H1 (cell line): ENCODE measurements at regions not wholly inside any gene's neighbourhood (a gene's known extent, or its start where the extent isn't known, plus 50 kb on each side); places are given as distances from the start of the nearest gene placed in this dataset.

ENCODE experiments used
- CTCF ChIA-PET: fragments of 300-600 bp; sonication (Branson Sonifier 250); formaldehyde crosslinking; loops from one replicate; lab custom pipeline; 2021; ENCODE audit not compliant: partially characterized antibody; lab: Charles Lee
- POLR2A ChIA-PET: fragments of 300-600 bp; sonication (Branson Sonifier 250); formaldehyde crosslinking; loops from one replicate; lab custom pipeline; 2021; ENCODE audit warnings: inconsistent platforms; ENCODE audit not compliant: partially characterized antibody; lab: Charles Lee
- DNase-seq, 2 experiments: peaks; one replicate each; pipeline versions ENCODE4 v3.0.0 to v3.0.0-alpha.2; 2010 to 2022; ENCODE audit warnings: low spot score in 2 of 2, low read depth in 1 of 2, mixed read lengths in 1 of 2
- FAIRE-seq: peaks from 2 replicates; lab custom pipeline; 2011; peaks lifted over from hg19 to GRCh38; lab: Jason Lieb, UNC
- H2AFZ ChIP-seq: 2 replicates; pipeline ENCODE4 v1.8.1; 2012; ENCODE audit warnings: low read length, inconsistent platforms
- H2AK5ac ChIP-seq: 2 replicates; pipeline ENCODE4 v1.6.1; 2013; ENCODE audit warnings: low read depth, low read length
- H2BK120ac ChIP-seq: replicated peaks from 2 replicates; pipeline ENCODE3; 2013; ENCODE audit warnings: low read depth, low read length, inconsistent platforms
- H2BK12ac ChIP-seq: 2 replicates; pipeline ENCODE4 v1.6.1; 2013; ENCODE audit warnings: low read depth, low read length
- H2BK15ac ChIP-seq: 2 replicates; pipeline ENCODE4 v1.6.1; 2013; ENCODE audit warnings: low read length
- H2BK20ac ChIP-seq: 2 replicates; pipeline ENCODE4 v1.6.1; 2013; ENCODE audit warnings: low read length
- H2BK5ac ChIP-seq: 2 replicates; pipeline ENCODE4 v1.6.1; 2013; ENCODE audit warnings: low read depth, low read length
- H3K14ac ChIP-seq: 2 replicates; pipeline ENCODE4 v1.6.1; 2013; ENCODE audit warnings: inconsistent platforms; ENCODE audit not compliant: insufficient read length
- H3K18ac ChIP-seq: 2 replicates; pipeline ENCODE4 v1.6.1; 2013; ENCODE audit warnings: low read length; ENCODE audit errors: extremely low read depth
- H3K23ac ChIP-seq: 2 replicates; pipeline ENCODE4 v1.6.1; 2013; ENCODE audit warnings: inconsistent platforms; ENCODE audit not compliant: insufficient read length
- H3K23me2 ChIP-seq: 2 replicates; pipeline ENCODE4 v1.6.1; 2013; ENCODE audit warnings: low read depth, low read length
- H3K27ac ChIP-seq: 2 replicates; pipeline ENCODE4 v1.6.1; 2011; ENCODE audit warnings: low read depth, low read length, inconsistent platforms
- H3K27me3 ChIP-seq, 4 experiments: replicated peaks in 1 of 4; 1 replicate in 1 of 4; 2 replicates in 3 of 4; pipeline versions ENCODE4 v1.6.1 to v1.8.1; 2011 to 2013; ENCODE audit warnings: low read length in 3 of 4, mild to moderate bottlenecking in 3 of 4, inconsistent platforms in 2 of 4, mixed read lengths in 2 of 4, moderate library complexity in 1 of 4; ENCODE audit not compliant: control insufficient read depth in 3 of 4, insufficient read depth in 3 of 4; ENCODE audit errors: extremely low read depth in 1 of 4
- H3K36me3 ChIP-seq, 4 experiments: 2 replicates each; pipeline versions ENCODE4 v1.6.1 to v1.8.1; 2011 to 2013; ENCODE audit warnings: mild to moderate bottlenecking in 4 of 4, low read length in 3 of 4, moderate library complexity in 2 of 4, control low read depth in 1 of 4, inconsistent platforms in 1 of 4; ENCODE audit not compliant: insufficient read depth in 4 of 4, control insufficient read depth in 2 of 4
- H3K4ac ChIP-seq: replicated peaks from 2 replicates; pipeline ENCODE3; 2013; ENCODE audit warnings: low read length, low read depth, mixed read lengths, inconsistent platforms; ENCODE audit not compliant: insufficient read length
- H3K4me1 ChIP-seq, 4 experiments: replicated peaks in 1 of 4; 1 replicate in 1 of 4; 2 replicates in 3 of 4; pipeline versions ENCODE4 v1.6.1 to v1.8.1; 2011 to 2013; ENCODE audit warnings: low read length in 3 of 4, inconsistent platforms in 2 of 4, mixed read lengths in 1 of 4; ENCODE audit not compliant: insufficient read depth in 4 of 4, control insufficient read depth in 3 of 4
- H3K4me2 ChIP-seq, 2 experiments: 2 replicates each; pipeline versions ENCODE4 v1.6.1 to v1.8.1; 2011 to 2013; ENCODE audit warnings: low read depth in 2 of 2, low read length in 2 of 2, control low read depth in 1 of 2, inconsistent platforms in 1 of 2, mild to moderate bottlenecking in 1 of 2; ENCODE audit not compliant: insufficient read depth in 1 of 2
- H3K4me3 ChIP-seq, 4 experiments: fragments of 200-600, 300-600 bp in 1 of 4; sonication (generic), shearing (Covaris generic), sonication (Bioruptor Twin) in 1 of 4; 2 replicates each; pipeline versions ENCODE4 v1.5.1 to v1.8.1; 2011 to 2016; ENCODE audit warnings: low read length in 4 of 4, low read depth in 3 of 4, control low read depth in 2 of 4, inconsistent platforms in 2 of 4, mild to moderate bottlenecking in 2 of 4, mixed read lengths in 1 of 4, moderate library complexity in 1 of 4; ENCODE audit not compliant: insufficient read depth in 2 of 4; ENCODE audit errors: extremely low read depth in 1 of 4
- H3K56ac ChIP-seq: replicated peaks from 2 replicates; pipeline ENCODE3; 2013; ENCODE audit warnings: low read depth, mild to moderate bottlenecking, mixed read lengths, low read length, inconsistent platforms; ENCODE audit not compliant: insufficient read length
- H3K79me1 ChIP-seq: 2 replicates; pipeline ENCODE4 v1.6.1; 2013; ENCODE audit warnings: low read depth, low read length, control low read depth
- H3K79me2 ChIP-seq, 2 experiments: 2 replicates each; pipeline versions ENCODE4 v1.6.1 to v1.8.1; 2012 to 2013; ENCODE audit warnings: low read length in 2 of 2, mild to moderate bottlenecking in 2 of 2, inconsistent platforms in 1 of 2; ENCODE audit not compliant: insufficient read depth in 2 of 2, control insufficient read depth in 1 of 2
- H3K9ac ChIP-seq, 4 experiments: replicated peaks in 1 of 4; 1 replicate in 1 of 4; 2 replicates in 3 of 4; pipeline versions ENCODE4 v1.6.1 to v1.8.1; 2011 to 2013; ENCODE audit warnings: low read depth in 3 of 4, low read length in 3 of 4, control low read depth in 2 of 4, mild to moderate bottlenecking in 2 of 4, moderate library complexity in 2 of 4, inconsistent platforms in 1 of 4; ENCODE audit errors: extremely low read depth in 1 of 4
- H3K9me3 ChIP-seq, 2 experiments: 2 replicates each; pipeline versions ENCODE4 v1.6.1 to v1.8.1; 2012 to 2013; ENCODE audit warnings: mild to moderate bottlenecking in 2 of 2, moderate library complexity in 2 of 2, control low read depth in 1 of 2, inconsistent platforms in 1 of 2, low read depth in 1 of 2, low read length in 1 of 2, mixed read lengths in 1 of 2; ENCODE audit not compliant: insufficient read depth in 2 of 2
- H4K20me1 ChIP-seq, 2 experiments: replicated peaks in 1 of 2; 2 replicates each; pipeline versions ENCODE3 to v1.8.1; 2011 to 2013; ENCODE audit warnings: inconsistent platforms in 2 of 2, low read length in 2 of 2, mild to moderate bottlenecking in 1 of 2; ENCODE audit not compliant: insufficient read depth in 2 of 2, control insufficient read depth in 1 of 2
- H4K5ac ChIP-seq: 2 replicates; pipeline ENCODE4 v1.6.1; 2013; ENCODE audit warnings: low read length, low read depth, mixed read lengths, inconsistent platforms; ENCODE audit not compliant: insufficient read length
- H4K8ac ChIP-seq: 2 replicates; pipeline ENCODE4 v1.8.0; 2013; ENCODE audit warnings: mild to moderate bottlenecking, moderate library complexity, low read length, inconsistent platforms; ENCODE audit not compliant: insufficient read depth; ENCODE audit errors: extremely low read depth
- H4K91ac ChIP-seq: replicated peaks from 2 replicates; pipeline ENCODE3; 2013; ENCODE audit warnings: low read length, mixed read lengths, inconsistent platforms; ENCODE audit not compliant: insufficient read length
- BRCA1 ChIP-seq: IDR thresholded peaks from 2 replicates; pipeline ENCODE4 v1.6.1; 2012; ENCODE audit warnings: low read depth, low read length, improper control_type of control experiment
- CEBPB ChIP-seq: IDR thresholded peaks from 2 replicates; pipeline ENCODE4 v1.6.1; 2012; ENCODE audit warnings: low read depth, low read length
- CREB1 ChIP-seq: IDR thresholded peaks from 2 replicates; pipeline ENCODE4 v1.6.1; 2012; ENCODE audit warnings: inconsistent platforms
- CTBP2 ChIP-seq: IDR thresholded peaks from 2 replicates; pipeline ENCODE4 v1.7.0; 2011; ENCODE audit warnings: borderline replicate concordance, mild to moderate bottlenecking, moderate library complexity, mixed read lengths, low read length; ENCODE audit not compliant: insufficient read depth, insufficient read length
- EGR1 ChIP-seq: IDR thresholded peaks from 2 replicates; pipeline ENCODE4 v1.6.1; 2011; ENCODE audit warnings: low read depth, low read length, borderline replicate concordance
- EZH2 ChIP-seq: fragments of 200-600 bp; sonication (generic); IDR thresholded peaks from 2 replicates; pipeline ENCODE4 v1.7.1; 2012; ENCODE audit warnings: low read depth, mild to moderate bottlenecking, moderate library complexity, low read length, inconsistent platforms; ENCODE audit not compliant: severe bottlenecking
- HDAC2 ChIP-seq, 2 experiments: fragments of 300-600 bp in 1 of 2; sonication (generic) in 1 of 2; IDR thresholded peaks; 2 replicates each; pipeline ENCODE4 v1.6.1; 2011 to 2012; ENCODE audit warnings: low read depth in 2 of 2, low read length in 2 of 2, mild to moderate bottlenecking in 2 of 2, moderate library complexity in 2 of 2, borderline replicate concordance in 1 of 2, inconsistent platforms in 1 of 2
- JUND ChIP-seq: IDR thresholded peaks from 2 replicates; pipeline ENCODE4 v1.6.1; 2011; ENCODE audit warnings: mild to moderate bottlenecking, improper control_type of control experiment, low read length
- PHF8 ChIP-seq: fragments of 200-600 bp; sonication (generic); conservative IDR thresholded peaks from 2 replicates; pipeline ENCODE4 v1.7.1; 2012; ENCODE audit warnings: low read depth, mild to moderate bottlenecking, inconsistent platforms, low read length, moderate library complexity
- SP4 ChIP-seq: IDR thresholded peaks from 2 replicates; pipeline ENCODE4 v1.6.1; 2012; ENCODE audit warnings: low read length, inconsistent platforms
- TAF7 ChIP-seq: optimal IDR thresholded peaks from 2 replicates; pipeline ENCODE3; 2011; ENCODE audit warnings: low read depth, mild to moderate bottlenecking, inconsistent platforms, low read length, moderate library complexity, borderline replicate concordance
- whole genome bisulfite sequencing, 2 experiments: shearing (Covaris generic) in 1 of 2; methylation state at CpG; one replicate each; pipeline versions ENCODE4 v1.1.6 to v1.1.7; 2013 to 2015; ENCODE audit warnings: low lambda C conversion rate in 2 of 2, mixed read lengths in 2 of 2, inconsistent platforms in 1 of 2, low coverage in 1 of 2, missing lambda C conversion rate in 1 of 2; ENCODE audit not compliant: insufficient replicate concordance in 2 of 2, insufficient coverage in 1 of 2, insufficient read length in 1 of 2; ENCODE audit errors: extremely low coverage in 1 of 2, missing lambda C conversion rate in 1 of 2; 5-methylcytosine and 5-hydroxymethylcytosine counted together

GRCh38 chr4:136670265-136670664 lies 862.0 kb downstream of the PCDH18 start:
- CTCF ChIA-PET = interaction anchor here (0.8 kb wide), 1 partner anchor 17 kb away, joined by 3 read pairs; no protein-coding TSS in a partner anchor
- DNase-seq (no peak), FAIRE-seq (no peak)
- no peak overlapping the region for H3K14ac ChIP-seq
- no peak overlapping the region for H2AK5ac ChIP-seq
- no peak overlapping the region for H2BK12ac ChIP-seq
- H3K4me1 ChIP-seq = no peaks in the 10 kb centered on the region
- no peak overlapping the region for H2AFZ ChIP-seq
- H2BK120ac ChIP-seq = no peak overlapping the region
- no peak overlapping the region for H2BK15ac ChIP-seq
- H3K27ac ChIP-seq = no peak overlapping the region
- WGBS, 2 experiments = 93% methylated on average over 2 of the region's 2 CpGs; no CpG with 5 or more reads in 1 of the 2 experiments
- H3K27me3 ChIP-seq = no peaks in the 10 kb centered on the region
- TF ChIP-seq TAF7 = no peak
- no peak for TF ChIP-seq EGR1
- no peak for TF ChIP-seq EZH2
- no peak for TF ChIP-seq PHF8
- TF ChIP-seq SP4 = no peak
- no peak for TF ChIP-seq BRCA1
- TF ChIP-seq JUND = no peak
- TF ChIP-seq CEBPB = no peak
- no peak for TF ChIP-seq CREB1
- no peak for TF ChIP-seq CTBP2
- TF ChIP-seq HDAC2 (IDR thresholded peaks at IDR 0.05; ENCODE audit: borderline replicate concordance in 1 of 2, low read depth in 2 of 2, low read length in 2 of 2) = no peak
- H4K91ac ChIP-seq = no peak overlapping the region
- POLR2A ChIA-PET = no interaction called here
- no peak overlapping the region for H3K9ac ChIP-seq
- no peak overlapping the region for H4K5ac ChIP-seq
- no peaks in the 10 kb centered on the region for H3K79me2 ChIP-seq
- no peak overlapping the region for H4K8ac ChIP-seq
- H2BK20ac ChIP-seq = no peak overlapping the region
- no peaks in the 10 kb centered on the region for H3K9me3 ChIP-seq
- no peak overlapping the region for H3K56ac ChIP-seq
- no peaks in the 10 kb centered on the region for H3K79me1 ChIP-seq
- H3K4me3 ChIP-seq = no peak overlapping the region
- H3K23me2 ChIP-seq = no peaks in the 10 kb centered on the region
- no peak overlapping the region for H3K4me2 ChIP-seq
- H2BK5ac ChIP-seq = no peak overlapping the region
- H3K23ac ChIP-seq = no peak overlapping the region
- no peaks in the 10 kb centered on the region for H4K20me1 ChIP-seq
- no peak overlapping the region for H3K4ac ChIP-seq
- H3K36me3 ChIP-seq = no peaks in the 10 kb centered on the region
- H3K18ac ChIP-seq = no peak overlapping the region
